Ovary (tissue), 3 donors: ENCODE measurements at regions not wholly inside any gene's neighbourhood (a gene's known extent, or its start where the extent isn't known, plus 50 kb on each side); places are given as distances from the start of the nearest gene placed in this dataset.

ENCODE experiments used
- CTCF ChIP-seq, 3 donors: fragments of 450-650 bp in 2 of 3; fragments of 200-600 bp in 1 of 3; IDR thresholded peaks; one replicate each; pipeline versions ENCODE4 v1.5.1 to v1.8.0; 2016 to 2022; ENCODE audit warnings: antibody characterized with exemption in 3 of 3, mild to moderate bottlenecking in 1 of 3
- POLR2A ChIP-seq: fragments of 450-650 bp; IDR thresholded peaks from one replicate; pipeline ENCODE4 v1.6.1; 2017; ENCODE audit warnings: antibody characterized with exemption, mild to moderate bottlenecking, moderate library complexity
- donor health status: DM: no; HTN: no; CAD: no.

GRCh38 chr5:71789746-71790145, 70.7 kb downstream of the CARTPT start:
- TF ChIP-seq CTCF (IDR thresholded peaks at IDR 0.05) (no peak), POLR2A (no peak)
